ENCODE measurements at regions not wholly inside any gene's neighbourhood (a gene's known extent, or its start where the extent isn't known, plus 50 kb on each side); places are given as distances from the start of the nearest gene placed in this dataset.
A peak's percentile ranks its signal among the peaks of the same experiment; 100 is the strongest.
"Not testable (repeated sequence)": the region's sequence is repeated elsewhere in the genome, so short reads cannot be mapped to it uniquely, and the experiment has no call there.

DNA sequence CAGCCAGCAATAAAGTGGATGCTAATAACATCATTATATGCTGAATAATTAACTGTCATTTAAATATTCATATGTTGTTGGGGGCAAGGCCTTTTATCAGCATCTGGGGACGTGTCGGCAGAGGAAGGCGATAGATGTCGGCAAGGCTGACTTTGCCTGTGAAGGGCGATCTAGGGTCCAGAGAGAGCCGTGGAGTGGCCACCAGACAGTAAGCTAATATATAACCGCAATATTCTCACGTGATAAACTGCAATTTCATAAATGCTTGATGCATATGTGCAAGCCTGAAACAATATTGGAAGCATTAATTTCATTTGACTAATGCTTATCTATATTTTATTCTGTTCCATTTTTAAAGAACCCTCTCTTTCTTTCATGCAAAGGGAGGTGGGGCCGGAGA, 141.0 kb upstream of the POU3F1 start:
- DNase-seq (ENCODE audit: extremely low spot score, insufficient read length, low read depth) (no peak), FAIRE-seq (no peak)

DNA sequence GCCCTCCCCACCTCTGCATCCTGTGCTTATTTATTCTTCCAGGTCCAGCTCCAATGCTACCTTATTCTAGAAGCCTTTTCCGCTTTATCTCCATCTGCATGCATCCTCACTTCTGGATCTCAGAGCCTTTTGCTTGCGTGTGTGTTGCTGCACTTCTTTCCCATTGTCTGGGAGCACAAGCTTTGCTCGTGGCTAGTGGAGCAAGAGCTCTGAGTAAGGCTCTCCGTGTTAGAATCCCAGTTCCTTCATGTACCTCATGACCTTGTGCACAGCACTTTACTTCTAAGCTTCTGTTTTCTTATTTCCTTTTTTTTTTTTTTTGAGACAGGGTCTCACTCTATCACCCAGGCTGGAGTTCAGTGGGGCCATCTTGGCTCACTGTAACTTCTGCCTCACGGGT, 140.0 kb upstream of the POU3F1 start:
- DNase-seq (ENCODE audit: extremely low spot score, insufficient read length, low read depth) (no peak), FAIRE-seq (no peak)

DNA sequence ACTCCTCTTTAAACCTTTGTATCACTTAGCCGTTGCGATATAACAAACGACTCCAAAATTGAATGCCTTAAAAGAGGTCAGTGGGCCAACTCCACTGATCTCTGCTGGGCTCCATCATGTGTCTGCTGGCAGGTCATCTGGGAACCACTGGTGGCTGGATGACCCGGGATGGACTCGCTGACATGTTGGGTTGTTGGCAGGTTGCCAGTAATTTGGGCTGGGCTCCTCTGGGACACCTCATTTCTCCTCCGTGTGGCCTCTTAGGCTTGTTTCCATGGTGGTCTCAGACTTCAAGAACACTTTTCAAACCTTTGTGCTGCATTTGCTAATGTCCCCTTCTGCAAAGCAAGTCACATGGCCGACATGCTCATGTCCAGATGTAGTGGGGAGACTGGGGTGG, 139.3 kb upstream of the POU3F1 start:
- FAIRE-seq (no peak), DNase-seq (ENCODE audit: extremely low spot score, insufficient read length, low read depth) (no peak)

DNA sequence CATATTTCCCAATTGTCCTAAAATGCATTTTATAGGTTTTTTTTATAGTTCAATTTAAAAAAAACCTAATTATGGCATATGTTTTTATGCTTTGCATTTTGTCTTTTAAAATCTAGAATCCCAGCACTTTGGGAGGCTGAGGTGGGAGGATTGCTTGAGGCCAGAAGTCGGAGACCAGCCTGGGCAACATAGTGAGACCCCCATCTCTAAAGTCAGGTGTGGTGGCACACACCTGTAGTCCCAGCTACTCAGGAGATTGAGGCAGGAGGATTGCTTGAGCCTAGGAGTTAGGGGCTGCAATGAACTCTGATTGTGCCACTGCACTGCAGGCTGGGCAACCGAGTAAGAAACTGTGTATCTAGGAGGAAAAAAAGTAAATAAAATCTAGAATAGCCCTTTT, 137.2 kb upstream of the POU3F1 start:
- FAIRE-seq (no peak), DNase-seq (ENCODE audit: extremely low spot score, insufficient read length, low read depth) (no peak)

DNA sequence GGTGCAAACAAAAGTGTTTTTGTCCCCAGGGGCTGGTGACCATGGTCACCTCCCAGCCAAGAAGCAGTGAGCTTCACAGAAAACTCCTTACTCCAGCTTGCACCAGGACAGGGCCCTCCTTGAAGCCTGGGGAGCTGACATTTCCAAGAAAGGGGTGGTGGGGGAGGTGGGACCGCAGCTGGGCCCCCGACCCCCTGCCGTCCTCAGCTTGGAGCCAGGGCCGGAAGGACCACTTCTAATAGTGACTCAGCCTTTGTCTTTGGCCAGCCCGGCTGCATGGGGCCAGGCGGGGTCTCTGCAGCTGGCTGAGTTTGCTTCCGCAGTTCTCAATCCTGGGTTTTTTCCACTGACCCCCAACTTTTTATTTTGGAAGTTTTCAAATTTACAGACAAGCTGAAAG, 136.5 kb upstream of the POU3F1 start:
- DNase-seq (ENCODE audit: extremely low spot score, insufficient read length, low read depth) = no peak
- no peak for FAIRE-seq

DNA sequence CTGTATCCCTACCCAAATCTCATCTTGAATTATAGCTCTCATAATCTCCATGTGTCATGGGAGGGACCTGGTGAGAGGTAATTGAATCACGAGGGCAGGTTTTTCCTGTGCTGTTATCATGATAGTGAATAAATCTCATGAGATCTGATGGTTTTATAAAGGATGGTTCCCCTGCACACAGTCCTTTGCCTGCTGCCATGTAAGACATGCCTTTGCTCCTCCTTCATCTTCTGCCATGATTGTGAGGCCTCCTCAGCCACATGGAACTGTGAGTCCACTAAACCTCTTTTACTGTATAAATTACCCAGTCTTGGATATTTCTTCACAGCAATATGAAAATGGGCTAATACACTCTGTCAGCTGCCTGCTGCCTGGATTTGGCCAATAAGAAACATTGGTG, 133.8 kb upstream of the POU3F1 start:
- not testable (repeated sequence) for DNase-seq (ENCODE audit: extremely low spot score, insufficient read length, low read depth); FAIRE-seq

DNA sequence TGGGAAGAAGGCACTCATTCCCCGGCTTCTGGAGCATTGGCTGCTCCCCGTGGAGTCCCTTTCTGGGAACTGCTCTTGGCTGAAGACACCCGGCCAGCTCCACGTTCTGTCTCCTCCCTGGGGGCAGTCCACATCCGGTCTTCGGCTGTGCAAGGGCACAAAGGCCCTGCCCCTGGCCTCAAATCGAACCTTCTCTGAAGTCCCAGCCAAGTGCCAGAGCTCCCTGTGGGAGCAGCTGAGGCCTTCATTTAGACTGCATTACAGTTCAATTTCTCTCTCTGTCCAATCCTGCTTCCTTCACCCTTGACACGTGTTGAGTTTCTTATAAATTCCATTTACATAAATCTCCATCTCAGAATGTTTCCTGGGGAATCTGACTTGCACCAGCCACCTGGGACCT, 132.9 kb upstream of the POU3F1 start:
- DNase-seq (ENCODE audit: extremely low spot score, insufficient read length, low read depth) (no peak), FAIRE-seq (no peak)

DNA sequence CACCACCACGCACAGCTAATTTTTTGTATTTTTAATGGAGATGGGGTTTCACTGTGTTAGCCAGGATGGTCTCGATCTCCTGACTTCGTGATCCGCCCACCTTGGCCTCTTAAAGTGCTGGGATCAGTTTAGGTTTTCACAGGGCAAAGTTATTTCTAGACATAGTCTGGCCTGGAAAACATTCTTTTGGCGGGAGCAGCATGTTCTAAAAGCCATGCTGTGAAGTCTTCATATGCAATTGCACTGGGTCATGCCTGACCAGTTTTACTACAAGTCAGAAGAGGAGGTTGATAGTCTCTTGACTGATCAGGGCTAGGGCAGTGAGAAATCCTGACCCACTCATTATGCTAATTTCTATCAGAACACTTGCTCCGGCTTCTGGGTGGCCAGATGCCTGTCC, 131.6 kb upstream of the POU3F1 start:
- no peak for DNase-seq (ENCODE audit: extremely low spot score, insufficient read length, low read depth)
- FAIRE-seq = no peak

DNA sequence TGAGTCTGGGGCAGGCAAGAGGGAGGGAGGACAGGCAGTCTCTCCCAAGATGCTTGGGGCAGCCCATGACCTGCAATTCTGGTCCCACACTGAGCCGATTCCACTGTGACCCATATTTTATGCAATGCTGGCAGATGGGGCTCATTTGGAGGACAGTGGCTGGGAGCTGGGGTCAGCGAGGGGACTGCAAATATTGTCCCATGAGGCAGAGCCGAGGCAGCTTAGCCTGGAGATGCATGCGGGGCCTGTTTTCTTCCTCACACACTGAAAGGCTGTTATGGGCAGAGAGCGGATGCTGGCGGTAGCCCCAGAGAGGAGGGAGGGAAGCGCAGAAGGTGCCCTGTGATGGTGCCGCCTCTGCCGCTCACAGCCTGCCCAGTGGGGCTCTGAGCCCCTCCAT, 128.5 kb upstream of the POU3F1 start:
- DNase-seq (ENCODE audit: extremely low spot score, insufficient read length, low read depth) (no peak), FAIRE-seq (no peak)

DNA sequence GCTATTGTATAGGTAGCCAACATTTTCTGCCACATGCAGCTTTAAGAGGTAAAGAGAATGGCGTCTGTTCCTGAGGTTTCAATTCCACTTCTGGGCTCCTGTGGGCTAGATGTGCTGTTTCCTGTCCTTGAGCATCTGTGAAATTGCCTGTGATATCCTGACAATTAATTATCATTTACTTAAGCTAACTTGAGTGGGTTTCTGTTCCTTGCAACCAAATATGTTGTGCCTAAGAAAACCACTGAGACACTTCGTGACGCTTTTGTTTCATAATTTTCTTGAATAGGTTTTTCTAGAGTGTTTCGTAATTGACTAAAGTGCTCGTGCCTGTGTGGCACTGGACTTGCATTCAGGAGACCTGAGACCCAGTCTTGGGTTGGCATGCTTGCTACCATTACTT, 127.3 kb upstream of the POU3F1 start:
- no peak for DNase-seq (ENCODE audit: extremely low spot score, insufficient read length, low read depth)
- FAIRE-seq = no peak

DNA sequence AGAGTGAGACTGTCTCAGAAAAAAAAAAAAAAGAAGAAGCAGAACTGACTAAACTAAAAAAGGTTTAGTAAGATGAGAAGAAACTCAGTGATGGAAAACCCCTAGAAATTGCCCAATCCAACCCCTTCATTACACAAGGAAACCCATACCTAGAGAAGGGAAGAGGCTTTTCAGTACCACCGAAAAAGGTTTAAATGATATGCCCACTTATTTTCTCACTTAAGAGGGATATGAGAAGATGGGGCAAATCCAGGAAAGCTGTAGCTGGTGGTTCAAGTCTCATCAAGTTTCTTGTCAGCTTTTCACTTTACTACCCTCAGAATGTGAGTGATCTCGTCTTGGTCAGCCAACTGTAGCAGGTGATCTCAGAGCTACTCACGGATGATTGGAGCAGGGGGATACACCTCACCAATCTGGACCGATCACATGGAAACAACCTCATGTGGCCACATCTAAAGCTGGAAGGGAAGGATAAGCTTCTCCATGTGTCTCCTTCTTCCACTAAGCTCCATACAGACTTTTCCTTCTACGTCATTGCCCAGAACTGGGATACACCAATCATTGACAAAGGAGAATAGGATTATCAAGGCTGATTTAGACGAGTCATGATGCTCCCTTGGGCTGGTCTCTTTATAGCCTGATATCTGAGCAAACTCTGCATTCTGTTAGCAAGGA, 126.7 kb upstream of the POU3F1 start:
- DNase-seq (ENCODE audit: extremely low spot score, insufficient read length, low read depth) (no peak), FAIRE-seq (peak; percentile 88)

DNA sequence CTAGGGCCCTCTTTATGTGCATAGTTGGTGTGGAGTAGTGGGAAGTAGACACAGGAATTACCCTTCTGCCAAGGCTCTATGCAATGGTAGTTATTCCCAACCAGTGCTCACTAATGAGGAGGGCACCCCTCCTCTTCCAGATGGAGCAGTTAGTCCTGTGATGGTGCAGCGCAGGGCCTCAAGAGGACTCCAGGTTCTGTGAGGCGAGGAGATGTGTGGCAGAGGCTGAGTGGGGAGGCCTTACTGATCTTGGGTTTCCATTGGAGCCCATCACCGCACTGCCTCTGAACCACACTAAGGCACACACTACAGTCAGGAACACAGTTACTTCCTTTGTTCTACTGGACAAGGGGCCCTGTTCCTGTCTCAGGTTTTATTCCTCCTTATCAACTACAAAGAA, 122.5 kb upstream of the POU3F1 start:
- DNase-seq (ENCODE audit: extremely low spot score, insufficient read length, low read depth) (no peak), FAIRE-seq (no peak)

DNA sequence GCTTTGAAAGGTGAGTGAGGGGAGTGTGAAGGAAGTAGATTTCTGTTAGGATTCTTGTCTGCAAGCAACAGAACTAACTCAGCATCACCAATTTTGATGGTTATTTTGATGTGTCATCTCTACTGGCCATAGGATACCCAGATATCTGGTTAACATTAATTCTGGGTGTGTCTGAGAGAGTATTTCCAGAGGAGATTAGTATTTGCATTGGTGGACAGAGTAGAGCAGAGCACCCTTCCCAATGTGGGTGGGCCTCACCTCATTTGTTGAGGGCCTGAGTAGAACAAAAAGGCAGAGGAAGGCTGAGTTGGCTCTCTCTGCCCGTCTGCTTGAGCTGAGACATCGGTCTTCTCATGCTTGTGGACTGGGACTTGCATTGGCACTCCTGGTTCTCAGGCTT, 121.8 kb upstream of the POU3F1 start:
- no peak for FAIRE-seq

DNA sequence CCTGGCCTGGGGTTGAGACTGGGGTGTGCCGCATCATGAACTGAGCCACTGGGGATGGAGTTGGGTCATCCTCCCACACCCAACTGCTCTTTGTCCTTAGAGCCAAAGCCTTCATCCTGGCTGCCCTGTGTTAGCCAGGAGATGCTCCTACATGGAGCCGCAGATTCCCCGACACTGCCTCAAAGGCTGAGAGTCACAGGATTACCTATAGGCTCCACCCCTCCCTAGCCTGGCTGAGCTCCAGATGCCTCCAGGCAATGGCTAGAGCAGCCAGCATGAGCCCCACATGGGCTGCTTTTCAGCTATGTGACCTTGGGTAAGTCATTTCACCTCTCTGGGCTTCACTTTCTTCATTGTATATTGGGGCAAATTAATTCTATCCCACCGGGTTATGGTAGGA, 119.9 kb upstream of the POU3F1 start:
- FAIRE-seq (no peak), DNase-seq (ENCODE audit: extremely low spot score, insufficient read length, low read depth) (no peak)

More for the DNA sequence above, 121.8 kb upstream of the POU3F1 start:
- no peak for DNase-seq (ENCODE audit: extremely low spot score, insufficient read length, low read depth)

DNA sequence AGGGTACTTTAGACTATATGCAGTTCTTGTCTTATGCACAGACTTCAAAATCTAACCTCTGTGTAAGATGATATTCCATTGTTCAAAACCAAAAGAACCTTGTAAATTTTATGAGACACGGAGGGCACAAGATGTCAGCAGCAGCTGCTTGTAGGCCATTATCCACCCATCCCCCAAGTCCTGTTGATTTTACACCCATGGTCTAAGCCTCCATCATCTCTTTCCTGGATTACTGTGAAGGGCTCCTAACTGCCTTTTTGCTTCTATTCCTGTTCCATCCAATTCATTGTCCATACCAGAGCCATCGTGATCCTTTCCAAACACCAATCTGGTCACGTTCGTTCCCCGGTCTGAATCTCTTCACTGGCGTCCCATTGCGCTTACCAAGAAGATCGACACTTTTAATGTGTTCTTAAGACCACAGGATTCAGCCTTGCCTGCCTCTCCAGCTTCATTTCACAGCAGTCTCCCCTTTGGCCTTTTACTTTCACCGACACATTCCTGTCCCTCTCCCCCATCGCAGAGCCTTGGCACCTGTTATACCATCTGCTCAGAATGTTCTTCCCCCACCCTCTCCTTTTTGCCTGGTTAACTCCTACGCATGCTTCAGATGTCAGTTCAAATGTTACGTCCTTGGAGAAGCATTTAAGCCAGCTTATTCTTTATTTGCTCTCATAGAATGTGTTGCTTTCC, 107.3 kb upstream of the POU3F1 start:
- FAIRE-seq = no peak

DNA sequence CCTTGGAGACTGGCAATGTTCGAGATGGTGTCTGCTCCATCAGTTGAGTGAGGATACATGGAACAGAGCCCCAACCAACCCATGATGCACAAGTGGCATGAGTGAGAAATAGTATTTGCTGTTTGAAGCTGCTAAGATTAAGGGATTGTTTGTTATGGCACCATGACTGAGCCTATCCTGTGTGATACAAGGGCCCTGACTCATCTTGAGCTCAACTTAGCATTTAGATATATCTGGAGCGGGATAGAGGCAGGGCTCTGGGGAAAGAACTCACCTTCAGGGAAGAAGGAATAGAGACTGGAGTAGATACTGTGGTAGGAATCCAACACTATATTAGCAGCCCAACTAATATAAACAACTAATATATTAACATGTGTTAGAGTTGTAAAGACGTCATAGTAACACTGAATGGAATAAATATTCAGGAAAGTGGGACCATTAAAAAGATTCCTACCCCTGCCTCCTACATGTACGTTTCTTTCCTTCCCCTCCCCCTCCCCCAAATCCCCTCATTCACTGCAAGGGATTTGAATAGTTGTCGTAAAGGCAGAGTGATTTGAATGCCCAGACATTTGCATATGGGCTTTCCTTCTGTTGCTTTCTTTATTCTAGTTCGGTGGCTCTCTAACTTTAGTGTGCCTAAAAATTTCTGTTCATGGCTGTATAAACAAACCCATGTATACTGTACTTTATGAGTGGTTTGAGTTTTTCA, 106.6 kb upstream of the POU3F1 start:
- FAIRE-seq (no peak), DNase-seq (ENCODE audit: extremely low spot score, insufficient read length, low read depth) (no peak)

More for the DNA sequence above, 107.3 kb upstream of the POU3F1 start:
- no peak for DNase-seq (ENCODE audit: extremely low spot score, insufficient read length, low read depth)

DNA sequence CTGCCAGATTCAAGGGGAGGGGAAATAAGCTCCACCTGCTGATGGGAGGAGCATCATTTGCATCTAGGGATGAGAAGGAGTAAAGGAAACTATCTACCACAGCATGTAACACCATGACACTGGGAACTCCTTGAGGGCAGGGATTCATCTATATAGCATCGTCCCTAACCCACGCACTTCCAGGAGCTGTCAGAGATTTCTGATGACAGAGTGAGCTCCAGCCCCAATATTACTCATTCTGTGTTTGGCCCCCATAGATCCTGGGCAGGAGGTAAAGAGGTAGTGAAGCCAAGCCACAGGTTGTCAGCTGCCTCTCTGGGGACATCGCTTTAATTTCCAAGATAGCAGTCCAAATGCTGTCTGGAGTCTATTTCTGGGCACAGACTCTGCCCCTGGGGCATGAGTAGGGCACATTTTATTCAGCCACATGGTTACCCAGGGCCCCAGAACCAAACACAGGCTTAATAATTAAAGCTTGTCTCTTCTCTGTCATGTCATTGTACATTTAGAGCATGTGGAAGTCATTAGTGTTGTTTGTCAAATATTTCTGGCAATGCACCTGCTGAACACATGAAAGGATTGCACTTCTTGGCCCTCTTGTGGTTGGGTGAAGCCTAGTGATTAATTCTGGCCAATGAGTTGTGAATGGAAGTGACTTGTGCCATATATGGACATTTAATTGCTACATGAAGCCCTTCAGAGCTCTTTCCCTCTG, 105.9 kb upstream of the POU3F1 start:
- DNase-seq (ENCODE audit: extremely low spot score, insufficient read length, low read depth) = no peak

DNA sequence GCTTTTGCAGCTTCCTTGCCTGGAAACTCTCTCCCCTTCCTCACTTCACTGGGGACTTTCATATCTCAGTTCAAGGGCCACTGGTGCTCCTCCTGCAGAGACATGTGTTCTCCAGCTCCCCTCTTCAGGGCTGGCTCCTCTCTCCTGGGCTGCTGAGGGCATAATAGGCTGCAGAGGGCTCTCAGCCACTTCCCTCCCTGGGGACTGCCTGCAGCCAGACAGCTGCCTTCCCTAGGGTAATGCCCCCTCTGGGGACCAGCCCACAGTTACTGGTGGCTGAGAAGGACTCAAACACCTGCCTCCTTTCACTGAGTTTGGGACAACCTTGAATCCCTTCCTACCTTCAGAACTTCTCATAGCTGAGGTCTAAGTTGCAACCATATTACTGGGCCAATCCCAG, 104.8 kb upstream of the POU3F1 start:
- DNase-seq (ENCODE audit: extremely low spot score, insufficient read length, low read depth) (no peak), FAIRE-seq (no peak)

More for the DNA sequence above, 105.9 kb upstream of the POU3F1 start:
- FAIRE-seq = peak; percentile 71

DNA sequence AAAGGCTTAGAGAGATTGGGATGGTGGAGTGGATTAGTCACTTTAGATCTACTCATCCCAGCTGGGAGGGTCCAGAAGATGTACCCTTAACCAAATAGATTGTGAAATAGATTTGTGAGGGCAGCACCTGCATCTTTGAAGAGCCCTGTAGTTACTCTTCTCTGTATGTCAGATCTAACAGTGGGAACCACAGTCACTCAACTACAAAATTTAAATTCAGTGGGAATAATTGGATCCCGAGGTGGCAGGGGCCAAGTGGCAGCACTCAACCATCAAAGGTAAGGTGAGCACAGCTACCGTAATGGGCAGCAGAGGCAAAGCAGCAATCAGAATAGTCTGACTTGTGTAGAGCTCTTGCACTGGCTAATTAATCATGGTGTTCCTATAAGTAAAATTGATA, 99.5 kb upstream of the POU3F1 start:
- not testable (repeated sequence) for FAIRE-seq; DNase-seq (ENCODE audit: extremely low spot score, insufficient read length, low read depth)

DNA sequence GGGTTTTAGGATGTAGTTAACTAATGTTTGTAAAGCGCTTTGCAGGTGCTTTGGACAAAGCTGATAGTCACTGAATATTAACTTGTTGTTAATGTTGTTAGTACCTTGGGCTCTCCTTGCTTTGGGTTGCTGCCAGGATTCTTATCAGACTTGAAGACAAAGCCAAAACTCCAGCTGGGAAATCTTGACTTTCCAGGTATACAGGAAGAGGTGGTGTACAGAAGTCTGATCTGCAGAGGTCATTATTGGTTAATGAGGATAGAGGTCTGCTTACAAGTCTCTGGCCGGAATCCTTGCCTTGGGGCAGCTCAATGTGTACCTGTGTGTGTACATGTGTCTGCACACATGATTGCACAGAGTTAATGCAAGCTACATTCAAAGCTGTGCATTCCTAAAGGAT, 96.0 kb upstream of the POU3F1 start:
- no peak for DNase-seq (ENCODE audit: extremely low spot score, insufficient read length, low read depth)
- FAIRE-seq = no peak

DNA sequence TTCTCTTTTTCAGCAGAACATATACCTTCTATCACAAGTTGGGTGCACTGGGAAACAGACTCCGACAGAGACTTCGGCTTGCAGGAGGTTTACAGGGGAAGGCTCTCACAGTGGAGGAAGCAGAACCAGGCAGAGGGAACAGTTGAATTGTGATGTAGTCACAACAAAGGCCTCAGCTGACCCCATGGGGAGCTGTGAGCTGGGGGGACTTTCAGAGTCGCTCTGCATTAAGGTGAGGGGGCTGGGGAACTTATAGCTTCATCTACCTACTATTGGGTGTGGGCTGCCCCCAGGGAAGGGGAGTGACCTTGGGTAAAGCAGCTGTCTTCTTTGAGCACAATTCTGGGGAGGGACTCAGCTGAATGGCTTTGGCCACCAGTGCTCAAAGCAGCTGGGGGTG, 94.9 kb upstream of the POU3F1 start:
- FAIRE-seq = no peak
- DNase-seq (ENCODE audit: extremely low spot score, insufficient read length, low read depth) = no peak

Measured in GM18507 (cell line).